IMR-90 (cell line): ENCODE measurements at regions not wholly inside any gene's neighbourhood (a gene's known extent, or its start where the extent isn't known, plus 50 kb on each side); places are given as distances from the start of the nearest gene placed in this dataset.

Experiments used
- ATAC-seq: fragments of 200-7000 bp; cut with Tn5 transposase; 2 replicates; pipeline ENCODE4 v1.9.1; 2020; ENCODE audit warnings: low read depth, mild to moderate bottlenecking, moderate library complexity
- BruUV-seq: library from RNA; stranded (reverse); fragments of 400-500 nt; replicated peaks from 2 replicates; lab custom pipeline; 2021; lab: Mats Ljungman, UMichigan
- CTCF ChIA-PET: fragments of 300-600 bp; formaldehyde crosslinking; extraction: SDS; loops from one replicate; lab custom pipeline; 2021; ENCODE audit warnings: antibody characterized with exemption; lab: Yijun Ruan, JAX
- POLR2A ChIA-PET: fragments of 300-600 bp; sonication (Branson Sonifier 250); formaldehyde crosslinking; loops from one replicate; lab custom pipeline; 2022; ENCODE audit warnings: antibody characterized with exemption; ENCODE audit not compliant: unreplicated experiment; lab: Charles Lee
- DNase-seq: peaks from one replicate; pipeline ENCODE4 v3.0.0; 2013
- H2AFZ ChIP-seq: replicated peaks from 2 replicates; pipeline ENCODE3; 2013; ENCODE audit warnings: low read length, mild to moderate bottlenecking; ENCODE audit not compliant: poor library complexity
- H2AK5ac ChIP-seq: 2 replicates; pipeline ENCODE4 v1.6.1; 2013; ENCODE audit warnings: low read depth, low read length, inconsistent platforms
- H2AK9ac ChIP-seq: replicated peaks from 2 replicates; pipeline ENCODE3; 2013; ENCODE audit warnings: mild to moderate bottlenecking, low read depth, low read length, moderate library complexity; ENCODE audit not compliant: poor library complexity
- H2BK120ac ChIP-seq: 2 replicates; pipeline ENCODE4 v1.6.1; 2013; ENCODE audit warnings: low read depth, low read length, inconsistent platforms
- H2BK15ac ChIP-seq: 3 replicates; pipeline ENCODE4 v1.6.1; 2013; ENCODE audit warnings: low read depth, low read length, inconsistent platforms
- H2BK20ac ChIP-seq: 2 replicates; pipeline ENCODE4 v1.6.1; 2013; ENCODE audit warnings: low read depth, mild to moderate bottlenecking, inconsistent platforms, low read length, moderate library complexity
- H2BK5ac ChIP-seq: 2 replicates; pipeline ENCODE4 v1.6.1; 2013; ENCODE audit warnings: mild to moderate bottlenecking, low read depth, low read length, inconsistent platforms; ENCODE audit not compliant: poor library complexity, severe bottlenecking
- H3K14ac ChIP-seq: replicated peaks from 2 replicates; pipeline ENCODE4 v1.6.1; 2013; ENCODE audit warnings: low read depth, low read length, inconsistent platforms
- H3K18ac ChIP-seq: 2 replicates; pipeline ENCODE4 v1.6.1; 2013; ENCODE audit warnings: low read depth, low read length, control low read depth
- H3K23ac ChIP-seq: 2 replicates; pipeline ENCODE4 v1.6.1; 2013; ENCODE audit warnings: low read depth, low read length, inconsistent platforms
- H3K27ac ChIP-seq: 2 replicates; pipeline ENCODE4 v1.5.1; 2013; ENCODE audit warnings: mild to moderate bottlenecking, control low read depth, low read length; ENCODE audit not compliant: insufficient read depth
- H3K27me3 ChIP-seq: 2 replicates; pipeline ENCODE4 v1.6.1; 2013; ENCODE audit warnings: low read length; ENCODE audit not compliant: control insufficient read depth, insufficient read depth
- H3K36me3 ChIP-seq: 2 replicates; pipeline ENCODE4 v1.6.1; 2013; ENCODE audit warnings: low read length, mixed read lengths; ENCODE audit not compliant: control insufficient read depth, insufficient read depth
- H3K4ac ChIP-seq: 2 replicates; pipeline ENCODE4 v1.6.1; 2013; ENCODE audit warnings: low read depth, low read length, inconsistent platforms
- H3K4me1 ChIP-seq: 2 replicates; pipeline ENCODE4 v1.6.1; 2013; ENCODE audit warnings: low read length, mixed read lengths; ENCODE audit not compliant: control insufficient read depth, insufficient read depth
- H3K4me2 ChIP-seq: 2 replicates; pipeline ENCODE4 v1.6.1; 2013; ENCODE audit warnings: low read depth, mild to moderate bottlenecking, control low read depth, low read length, moderate library complexity
- H3K4me3 ChIP-seq: 2 replicates; pipeline ENCODE4 v1.5.1; 2013; ENCODE audit warnings: low read depth, mild to moderate bottlenecking, control low read depth, low read length, moderate library complexity; ENCODE audit not compliant: insufficient read depth
- H3K56ac ChIP-seq: 2 replicates; pipeline ENCODE4 v1.6.1; 2013; ENCODE audit warnings: low read length, inconsistent platforms; ENCODE audit not compliant: insufficient read depth; ENCODE audit errors: extremely low read depth
- H3K79me1 ChIP-seq, 2 experiments: 2 replicates each; pipeline ENCODE4 v1.6.1; 2013; ENCODE audit warnings: low read length in 2 of 2, inconsistent platforms in 1 of 2, low read depth in 1 of 2
- H3K9ac ChIP-seq: 2 replicates; pipeline ENCODE4 v1.6.1; 2013; ENCODE audit warnings: low read depth, low read length, control low read depth
- H3K9me1 ChIP-seq: 2 replicates; pipeline ENCODE4 v1.6.1; 2013; ENCODE audit warnings: low read length, inconsistent platforms; ENCODE audit not compliant: insufficient read depth
- H3K9me3 ChIP-seq: 2 replicates; pipeline ENCODE4 v1.6.1; 2013; ENCODE audit warnings: low read length; ENCODE audit not compliant: control insufficient read depth, insufficient read depth
- H4K20me1 ChIP-seq: 2 replicates; pipeline ENCODE4 v1.6.1; 2013; ENCODE audit warnings: low read length, inconsistent platforms; ENCODE audit not compliant: insufficient read depth
- H4K5ac ChIP-seq: 2 replicates; pipeline ENCODE4 v1.6.1; 2013; ENCODE audit warnings: mild to moderate bottlenecking, low read depth, low read length, control low read depth
- H4K8ac ChIP-seq, 2 experiments: 2 replicates each; pipeline ENCODE4 v1.6.1; 2013; ENCODE audit warnings: low read depth in 2 of 2, low read length in 2 of 2, control low read depth in 1 of 2, inconsistent platforms in 1 of 2
- H4K91ac ChIP-seq: 2 replicates; pipeline ENCODE4 v1.6.1; 2013; ENCODE audit warnings: low read depth, low read length, inconsistent platforms; ENCODE audit not compliant: insufficient read depth
- BHLHE40 ChIP-seq: fragments of 150-350 bp; IDR thresholded peaks from 2 replicates; pipeline ENCODE4 v1.6.1; 2016; ENCODE audit warnings: mild to moderate bottlenecking, low read depth, low read length
- CEBPB ChIP-seq: IDR thresholded peaks from 2 replicates; pipeline ENCODE4 v1.6.1; 2012; ENCODE audit warnings: low read depth, low read length, improper control_type of control experiment
- CHD1 ChIP-seq: IDR thresholded peaks from 2 replicates; pipeline ENCODE4 v1.6.1; 2012; ENCODE audit warnings: low read depth, low read length, improper control_type of control experiment
- FOS ChIP-seq: fragments of 150-350 bp; IDR thresholded peaks from 2 replicates; pipeline ENCODE4 v1.6.1; 2016; ENCODE audit warnings: low read depth, low read length
- MAFK ChIP-seq: IDR thresholded peaks from 2 replicates; pipeline ENCODE4 v1.6.1; 2012; ENCODE audit warnings: low read depth, low read length, improper control_type of control experiment
- MAZ ChIP-seq: IDR thresholded peaks from 2 replicates; pipeline ENCODE4 v1.6.1; 2012; ENCODE audit warnings: low read depth, mild to moderate bottlenecking, low read length, improper control_type of control experiment, moderate library complexity, borderline replicate concordance
- MXI1 ChIP-seq: IDR thresholded peaks from 2 replicates; pipeline ENCODE4 v1.6.1; 2012; ENCODE audit warnings: low read depth, mild to moderate bottlenecking, low read length, moderate library complexity, borderline replicate concordance
- NFE2L2 ChIP-seq: fragments of 150-350 bp; IDR thresholded peaks from 2 replicates; pipeline ENCODE4 v1.6.1; 2016; ENCODE audit warnings: low read depth, mild to moderate bottlenecking, low read length
- POLR2A ChIP-seq: IDR thresholded peaks from 2 replicates; pipeline ENCODE4 v1.6.1; 2012; ENCODE audit warnings: mild to moderate bottlenecking, low read depth, low read length
- RAD21 ChIP-seq: IDR thresholded peaks from 2 replicates; pipeline ENCODE4 v1.6.1; 2012; ENCODE audit warnings: low read length, improper control_type of control experiment
- RCOR1 ChIP-seq: IDR thresholded peaks from 2 replicates; pipeline ENCODE4 v1.6.1; 2012; ENCODE audit warnings: mild to moderate bottlenecking, low read length, improper control_type of control experiment; ENCODE audit not compliant: insufficient replicate concordance
- RFX5 ChIP-seq: IDR thresholded peaks from 2 replicates; pipeline ENCODE4 v1.8.0; 2012; ENCODE audit warnings: low read depth, mild to moderate bottlenecking, low read length, moderate library complexity
- SMC3 ChIP-seq: fragments of 150-350 bp; IDR thresholded peaks from 2 replicates; pipeline ENCODE4 v1.6.1; 2016; ENCODE audit warnings: low read depth, mild to moderate bottlenecking, antibody characterized with exemption, low read length, moderate library complexity
- WGBS, 2 experiments: methylation state at CpG; one replicate each; pipeline versions ENCODE4 v1.1.5 to v1.1.7; 2013; ENCODE audit warnings: missing lambda C conversion rate in 2 of 2; ENCODE audit not compliant: insufficient read length in 1 of 2; ENCODE audit errors: extremely low coverage in 2 of 2; 5-methylcytosine and 5-hydroxymethylcytosine counted together
- dilution Hi-C: fragments of 300-500 bp; cut with HindIII; formaldehyde crosslinking; loops from one replicate; pipeline ENCODE4 v1.14.3; 2018; ENCODE audit warnings: low sequenced_read_pairs; ENCODE audit not compliant: unreplicated experiment
- in situ Hi-C: fragments of 300-500 bp; cut with MboI; formaldehyde crosslinking; loops from 3 replicates; pipeline ENCODE4 v1.14.3; 2019; ENCODE audit warnings: low sequenced_read_pairs, inconsistent platforms, mixed read lengths
- intact Hi-C: fragments of 100-400 bp; cut with micrococcal nuclease; formaldehyde crosslinking; loops from 2 replicates; pipeline ENCODE4 v1.10.0; 2022
- TF ChIP-seq, protein P1 (sequence below): conservative IDR thresholded peaks from 2 replicates; pipeline ENCODE4 v1.5.1; 2012; ENCODE audit warnings: mild to moderate bottlenecking, low read depth, low read length, improper control_type of control experiment
- TF ChIP-seq, protein P2 (sequence below): fragments of 150-350 bp; IDR thresholded peaks from 2 replicates; pipeline ENCODE4 v1.6.1; 2016; ENCODE audit warnings: low read depth, mild to moderate bottlenecking, low read length, moderate library complexity, borderline replicate concordance
- TF ChIP-seq, protein P3 (sequence below): fragments of 150-350 bp; IDR thresholded peaks from 2 replicates; pipeline ENCODE4 v1.6.1; 2017; ENCODE audit warnings: mild to moderate bottlenecking, antibody characterized with exemption, low read length, low read depth

DNA sequence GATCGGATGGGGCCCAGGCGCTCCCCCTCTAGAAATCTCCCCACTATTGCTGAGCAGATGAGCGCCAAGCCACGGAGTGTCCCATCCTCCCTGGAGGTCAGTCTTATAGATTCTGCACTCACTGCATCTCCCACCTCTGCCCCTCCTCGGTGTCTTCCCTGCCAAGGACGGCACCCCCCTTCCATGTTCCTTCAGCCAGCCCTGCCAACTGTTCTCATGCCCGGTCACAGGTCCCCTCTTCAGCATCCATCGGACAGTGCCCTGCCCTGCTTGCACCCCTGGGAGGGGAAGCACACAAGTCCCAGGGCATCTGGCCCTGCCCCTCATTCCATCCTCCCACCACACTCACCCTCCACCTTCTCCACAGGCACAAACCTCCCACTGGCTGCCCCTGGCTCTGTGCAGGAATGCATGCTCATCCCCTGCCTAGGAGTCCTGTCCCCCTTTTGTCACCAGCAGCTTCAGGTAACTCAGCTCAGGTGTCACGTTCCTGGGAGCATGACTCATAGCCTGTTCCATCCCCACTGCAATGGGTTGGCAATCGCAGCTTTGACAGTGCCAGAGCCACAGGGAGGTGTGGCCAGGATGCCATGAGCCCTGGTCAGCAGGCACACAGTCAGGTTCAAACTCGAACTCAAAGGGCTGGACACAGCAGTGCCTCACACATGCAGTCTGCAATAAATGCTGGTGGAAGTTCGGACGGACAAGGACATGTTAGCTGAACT lies 234.7 kb upstream of the TCERG1L start:
- DNase-seq (no peak), ATAC-seq (no peak)
- Histone ChIP-seq H3K23ac (no peak overlapping the region), H4K8ac (no peak overlapping the region), H3K9me1 (no peaks in the 10 kb centered on the region), H3K4me2 (no peak overlapping the region), H2BK20ac (no peak overlapping the region), H2AK5ac (no peak overlapping the region), H3K79me1 (no peaks in the 10 kb centered on the region), H3K27me3 (no peaks in the 10 kb centered on the region), H4K5ac (no peak overlapping the region), H4K91ac (no peak overlapping the region), H2BK5ac (no peak overlapping the region), H3K4me1 (no peaks in the 10 kb centered on the region), H3K18ac (no peak overlapping the region), H2AK9ac (no peak overlapping the region), H3K27ac (no peak overlapping the region), H2AFZ (no peak overlapping the region), H2BK120ac (no peak overlapping the region), H3K14ac (no peak overlapping the region), H3K36me3 (no peaks in the 10 kb centered on the region), H3K4me3 (no peak overlapping the region), H3K9ac (no peak overlapping the region), H2BK15ac (no peak overlapping the region), H4K20me1 (no peaks in the 10 kb centered on the region), H3K9me3 (peaks cover 54% of the 10 kb centered on the region), H3K4ac (no peak overlapping the region), H3K56ac (no peak overlapping the region)
- TF ChIP-seq MAZ (no peak), CEBPB (no peak), BHLHE40 (no peak), RFX5 (no peak), NFE2L2 (no peak), CHD1 (no peak), RCOR1 (no peak), FOS (no peak), MAFK (no peak), POLR2A (no peak), MXI1 (no peak), SMC3 (no peak), RAD21 (no peak)
- TF ChIP-seq, protein P1, sequence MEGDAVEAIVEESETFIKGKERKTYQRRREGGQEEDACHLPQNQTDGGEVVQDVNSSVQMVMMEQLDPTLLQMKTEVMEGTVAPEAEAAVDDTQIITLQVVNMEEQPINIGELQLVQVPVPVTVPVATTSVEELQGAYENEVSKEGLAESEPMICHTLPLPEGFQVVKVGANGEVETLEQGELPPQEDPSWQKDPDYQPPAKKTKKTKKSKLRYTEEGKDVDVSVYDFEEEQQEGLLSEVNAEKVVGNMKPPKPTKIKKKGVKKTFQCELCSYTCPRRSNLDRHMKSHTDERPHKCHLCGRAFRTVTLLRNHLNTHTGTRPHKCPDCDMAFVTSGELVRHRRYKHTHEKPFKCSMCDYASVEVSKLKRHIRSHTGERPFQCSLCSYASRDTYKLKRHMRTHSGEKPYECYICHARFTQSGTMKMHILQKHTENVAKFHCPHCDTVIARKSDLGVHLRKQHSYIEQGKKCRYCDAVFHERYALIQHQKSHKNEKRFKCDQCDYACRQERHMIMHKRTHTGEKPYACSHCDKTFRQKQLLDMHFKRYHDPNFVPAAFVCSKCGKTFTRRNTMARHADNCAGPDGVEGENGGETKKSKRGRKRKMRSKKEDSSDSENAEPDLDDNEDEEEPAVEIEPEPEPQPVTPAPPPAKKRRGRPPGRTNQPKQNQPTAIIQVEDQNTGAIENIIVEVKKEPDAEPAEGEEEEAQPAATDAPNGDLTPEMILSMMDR, result no peak
- TF ChIP-seq, protein P2, sequence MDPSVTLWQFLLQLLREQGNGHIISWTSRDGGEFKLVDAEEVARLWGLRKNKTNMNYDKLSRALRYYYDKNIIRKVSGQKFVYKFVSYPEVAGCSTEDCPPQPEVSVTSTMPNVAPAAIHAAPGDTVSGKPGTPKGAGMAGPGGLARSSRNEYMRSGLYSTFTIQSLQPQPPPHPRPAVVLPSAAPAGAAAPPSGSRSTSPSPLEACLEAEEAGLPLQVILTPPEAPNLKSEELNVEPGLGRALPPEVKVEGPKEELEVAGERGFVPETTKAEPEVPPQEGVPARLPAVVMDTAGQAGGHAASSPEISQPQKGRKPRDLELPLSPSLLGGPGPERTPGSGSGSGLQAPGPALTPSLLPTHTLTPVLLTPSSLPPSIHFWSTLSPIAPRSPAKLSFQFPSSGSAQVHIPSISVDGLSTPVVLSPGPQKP, result no peak
- TF ChIP-seq, protein P3, sequence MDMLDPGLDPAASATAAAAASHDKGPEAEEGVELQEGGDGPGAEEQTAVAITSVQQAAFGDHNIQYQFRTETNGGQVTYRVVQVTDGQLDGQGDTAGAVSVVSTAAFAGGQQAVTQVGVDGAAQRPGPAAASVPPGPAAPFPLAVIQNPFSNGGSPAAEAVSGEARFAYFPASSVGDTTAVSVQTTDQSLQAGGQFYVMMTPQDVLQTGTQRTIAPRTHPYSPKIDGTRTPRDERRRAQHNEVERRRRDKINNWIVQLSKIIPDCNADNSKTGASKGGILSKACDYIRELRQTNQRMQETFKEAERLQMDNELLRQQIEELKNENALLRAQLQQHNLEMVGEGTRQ, result no peak
- 35% methylated on average over 4 of the region's 13 CpGs; no CpG with 5 or more reads in 1 of the 2 experiments for WGBS, 2 experiments
- in situ Hi-C loops, result no loop called here
- ChIA-PET POLR2A (no interaction called here), CTCF (no interaction called here)
- intact Hi-C loops, result no loop called here
- BruUV-seq, result no TSS peak
- dilution Hi-C loops, result no loop called here
